HG03066 (cell line): ENCODE measurements at regions not wholly inside any gene's neighbourhood (a gene's known extent, or its start where the extent isn't known, plus 50 kb on each side); places are given as distances from the start of the nearest gene placed in this dataset.

Experiments used
- ATAC-seq: cut with Tn5 transposase; IDR thresholded peaks from one replicate; pipeline ENCODE4 v1.9.1; 2021; ENCODE audit warnings: low read depth; ENCODE audit not compliant: unreplicated experiment

- no peak for ATAC-seq
Measured at GRCh38 chr13:34208336-34208735, 390.4 kb downstream of the RFC3 start.

- no peak for ATAC-seq
Measured at GRCh38 chr13:34210341-34210740, 392.4 kb downstream of the RFC3 start.

GRCh38 chr13:34214686-34215085, 396.7 kb downstream of the RFC3 start:
- ATAC-seq, result no peak

GRCh38 chr13:34216256-34216655, 398.3 kb downstream of the RFC3 start:
- no peak for ATAC-seq

GRCh38 chr13:34217343-34218025, 399.5 kb downstream of the RFC3 start:
- ATAC-seq, result no peak

GRCh38 chr13:34223984-34224383, 406.0 kb downstream of the RFC3 start:
- ATAC-seq, result no peak

- ATAC-seq, result no peak
Measured at GRCh38 chr13:34224877-34225276, 406.9 kb downstream of the RFC3 start.

GRCh38 chr13:34230271-34230670, 412.3 kb downstream of the RFC3 start:
- ATAC-seq, result no peak

- ATAC-seq, result no peak
Measured at GRCh38 chr13:34241332-34241731, 423.4 kb downstream of the RFC3 start.

GRCh38 chr13:34243403-34243802, 425.5 kb downstream of the RFC3 start:
- ATAC-seq, result no peak

- ATAC-seq, result no peak
Measured at GRCh38 chr13:34246511-34246910, 428.6 kb downstream of the RFC3 start.

- ATAC-seq, result no peak
Measured at GRCh38 chr13:34247596-34247995, 429.6 kb downstream of the RFC3 start.

- no peak for ATAC-seq
Measured at GRCh38 chr13:34249546-34250039, 431.6 kb downstream of the RFC3 start.

- no peak for ATAC-seq
Measured at GRCh38 chr13:34250151-34250670, 432.3 kb downstream of the RFC3 start.

- no peak for ATAC-seq
Measured at GRCh38 chr13:34254366-34254765, 436.4 kb downstream of the RFC3 start.

GRCh38 chr13:34255711-34256110, 437.8 kb downstream of the RFC3 start:
- ATAC-seq, result no peak

- ATAC-seq, result no peak
Measured at GRCh38 chr13:34256236-34256635, 438.3 kb downstream of the RFC3 start.

GRCh38 chr13:34257966-34258365, 440.0 kb downstream of the RFC3 start:
- ATAC-seq, result no peak

- ATAC-seq, result no peak
Measured at GRCh38 chr13:34258646-34259386, 440.9 kb downstream of the RFC3 start.

GRCh38 chr13:34263681-34264080, 445.7 kb downstream of the RFC3 start:
- no peak for ATAC-seq

- ATAC-seq, result no peak
Measured at GRCh38 chr13:34265046-34265679, 447.2 kb downstream of the RFC3 start.
